ENCODE measurements at regions not wholly inside any gene's neighbourhood (a gene's known extent, or its start where the extent isn't known, plus 50 kb on each side); places are given as distances from the start of the nearest gene placed in this dataset.
"Not testable (repeated sequence)": the region's sequence is repeated elsewhere in the genome, so short reads cannot be mapped to it uniquely, and the experiment has no call there.

- no peak for DNase-seq (ENCODE audit: low read depth)
Measured at GRCh38 chr6:113049190-113049589, 702.1 kb downstream of the RFPL4B start.

GRCh38 chr6:113050010-113050858 lies 703.1 kb downstream of the RFPL4B start:
- no peak for DNase-seq (ENCODE audit: low read depth)

- DNase-seq (ENCODE audit: low read depth): no peak
Measured at GRCh38 chr6:113050979-113051378, 703.8 kb downstream of the RFPL4B start.

DNA sequence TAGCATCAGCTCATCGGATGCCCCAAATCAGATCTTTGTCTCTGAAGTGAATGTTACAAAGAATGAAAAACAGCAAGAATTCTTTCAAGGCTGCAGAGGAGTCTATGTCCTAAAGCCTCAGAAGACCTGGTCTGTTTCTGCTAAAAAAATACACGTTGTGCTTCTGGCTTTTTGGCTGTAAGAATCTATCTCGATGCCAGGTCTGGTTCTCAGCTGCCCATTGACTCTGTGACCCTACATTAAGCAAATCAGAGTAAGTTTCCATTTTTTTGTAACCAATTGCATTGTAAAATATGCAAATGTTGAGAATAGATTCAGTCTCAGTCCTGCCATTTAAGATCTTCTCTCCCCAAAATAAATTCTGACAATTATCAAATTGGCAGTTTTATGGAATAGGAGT lies 705.4 kb downstream of the RFPL4B start:
- no peak for DNase-seq (ENCODE audit: low read depth)

- no peak for DNase-seq (ENCODE audit: low read depth)
Measured at GRCh38 chr6:113055061-113055460, 707.9 kb downstream of the RFPL4B start.

DNA sequence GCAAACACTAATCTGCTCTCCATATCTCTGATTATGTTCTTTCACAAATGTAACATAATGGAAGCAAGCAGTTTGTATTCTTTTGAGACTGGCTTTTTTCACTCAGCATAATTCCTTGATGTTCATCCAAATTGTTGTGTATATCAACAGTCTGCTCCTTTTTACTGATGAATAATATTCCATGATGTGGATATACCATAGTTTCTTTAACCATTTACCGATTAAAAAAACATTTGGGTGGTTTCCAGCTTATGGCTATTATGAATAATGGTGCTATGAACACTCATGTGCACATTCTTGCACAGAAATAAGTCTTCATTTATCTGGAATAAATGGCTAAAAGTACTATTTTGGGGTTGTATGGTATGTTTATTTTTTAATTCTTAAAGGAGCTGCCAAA lies 708.9 kb downstream of the RFPL4B start:
- no peak for DNase-seq (ENCODE audit: low read depth)

GRCh38 chr6:113057567-113058053 lies 710.5 kb downstream of the RFPL4B start:
- DNase-seq (ENCODE audit: low read depth): no peak

- DNase-seq (ENCODE audit: low read depth): no peak
Measured at GRCh38 chr6:113060664-113061063, 713.5 kb downstream of the RFPL4B start.

DNA sequence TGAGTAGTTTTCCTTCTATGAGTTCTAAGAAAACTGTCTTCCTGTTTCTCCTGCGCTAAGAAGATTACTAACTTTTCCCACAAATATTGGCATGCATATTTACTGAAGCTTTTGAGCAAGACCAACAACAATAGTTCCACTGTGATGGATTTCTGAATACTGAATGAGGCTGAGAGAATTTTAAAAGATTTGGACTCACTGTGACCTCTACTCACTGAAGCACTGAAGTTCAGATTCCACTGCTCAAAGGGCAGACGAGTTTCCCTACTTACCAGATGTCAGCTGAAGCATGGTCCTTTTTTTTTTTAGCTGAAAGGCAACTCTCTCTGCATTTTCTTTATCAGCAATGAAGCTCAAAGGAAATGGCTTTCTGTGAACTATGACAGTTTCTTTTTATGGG lies 718.5 kb downstream of the RFPL4B start:
- no peak for DNase-seq (ENCODE audit: low read depth)

DNA sequence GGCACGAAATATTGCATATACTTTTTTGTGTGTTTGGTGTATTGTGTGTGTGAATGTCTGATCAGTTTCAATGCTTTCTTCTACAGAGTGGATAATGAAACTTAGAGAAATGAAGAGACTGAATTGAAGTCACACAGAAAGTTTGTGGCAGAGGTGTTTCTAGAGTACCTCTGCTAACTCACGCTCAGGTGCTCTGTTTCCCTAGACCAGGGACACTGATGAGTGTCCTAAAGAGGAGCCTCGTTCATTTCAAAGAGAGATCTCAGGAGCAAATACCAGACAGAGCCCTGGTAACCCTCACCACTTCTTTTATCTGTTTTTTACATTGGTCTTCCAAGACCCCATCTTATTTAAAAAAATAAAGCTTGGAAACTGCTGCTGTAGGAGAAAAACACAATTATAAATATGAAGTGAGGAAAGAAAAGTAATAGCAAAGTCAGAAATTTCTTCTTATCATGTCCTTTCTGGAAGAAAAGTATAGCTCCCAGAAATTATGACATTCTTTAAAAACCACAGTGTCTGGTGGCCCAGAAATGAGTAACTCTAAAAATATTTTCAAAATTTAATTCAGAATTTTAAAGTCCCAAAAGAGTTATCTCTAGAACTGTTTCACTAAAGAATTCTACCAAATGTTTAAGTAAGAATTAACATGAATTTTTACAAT lies 720.6 kb downstream of the RFPL4B start:
- DNase-seq (ENCODE audit: low read depth): no peak

DNA sequence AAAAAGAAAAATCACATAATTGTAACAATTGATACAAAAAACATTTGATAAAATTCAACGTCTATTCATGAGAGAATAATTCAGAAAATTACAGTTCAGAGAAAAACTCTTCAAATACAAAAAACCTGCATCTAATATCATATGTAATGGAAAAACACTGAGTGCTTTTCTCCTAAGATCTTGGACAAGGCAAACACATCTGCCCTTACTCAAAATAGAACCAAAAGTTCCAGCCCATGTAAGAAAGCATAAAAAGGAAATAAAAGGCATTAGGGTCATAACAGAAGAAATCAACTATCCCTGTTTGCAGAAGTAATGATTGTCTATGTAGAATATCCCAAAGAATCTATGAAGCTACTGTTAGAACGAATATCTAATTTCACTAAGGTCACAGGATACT lies 721.4 kb downstream of the RFPL4B start:
- DNase-seq (ENCODE audit: low read depth): no peak

DNA sequence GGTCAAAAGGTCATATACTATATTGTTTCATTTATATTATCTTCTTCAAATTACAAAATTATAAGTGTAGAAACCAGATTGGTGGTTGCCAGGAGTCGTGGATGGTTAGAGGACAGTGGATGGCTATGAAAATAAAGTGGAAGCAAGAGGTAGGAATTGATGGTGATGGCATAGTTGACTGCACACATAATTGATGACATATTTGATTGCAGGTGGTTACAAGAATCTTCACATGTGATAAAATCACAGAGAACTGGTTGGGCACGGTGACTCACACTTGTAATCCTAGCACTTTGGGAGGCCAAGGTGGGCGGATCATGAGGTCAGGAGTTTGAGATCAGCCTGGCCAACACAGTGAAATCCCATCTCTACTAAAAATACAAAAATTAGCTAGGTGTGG lies 723.6 kb downstream of the RFPL4B start:
- DNase-seq (ENCODE audit: low read depth): not testable (repeated sequence)

- no peak for DNase-seq (ENCODE audit: low read depth)
Measured at GRCh38 chr6:113073611-113074191, 726.6 kb downstream of the RFPL4B start.

- DNase-seq (ENCODE audit: low read depth): no peak
Measured at GRCh38 chr6:113076116-113076515, 729.0 kb downstream of the RFPL4B start.

DNA sequence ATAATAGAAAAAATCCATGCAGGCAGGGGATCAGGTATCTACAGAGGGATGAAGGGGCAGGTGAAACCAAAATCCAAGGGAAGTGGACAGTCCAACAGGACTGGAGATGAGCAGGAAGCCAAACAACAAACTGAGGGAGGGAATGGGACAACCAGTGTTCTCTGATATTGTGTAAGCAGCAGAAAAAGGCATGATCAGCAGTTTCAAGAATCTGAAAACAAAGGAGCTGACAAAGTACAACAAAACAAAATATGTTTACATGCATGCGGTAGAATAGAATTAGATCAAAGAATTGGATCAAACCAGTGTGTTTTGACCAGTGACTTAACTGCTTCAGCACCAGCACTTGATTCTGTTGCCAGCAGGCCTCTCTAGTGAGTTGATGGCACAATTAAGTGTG lies 729.7 kb downstream of the RFPL4B start:
- DNase-seq (ENCODE audit: low read depth): no peak

GRCh38 chr6:113077794-113078193 lies 730.7 kb downstream of the RFPL4B start:
- DNase-seq (ENCODE audit: low read depth): no peak

DNA sequence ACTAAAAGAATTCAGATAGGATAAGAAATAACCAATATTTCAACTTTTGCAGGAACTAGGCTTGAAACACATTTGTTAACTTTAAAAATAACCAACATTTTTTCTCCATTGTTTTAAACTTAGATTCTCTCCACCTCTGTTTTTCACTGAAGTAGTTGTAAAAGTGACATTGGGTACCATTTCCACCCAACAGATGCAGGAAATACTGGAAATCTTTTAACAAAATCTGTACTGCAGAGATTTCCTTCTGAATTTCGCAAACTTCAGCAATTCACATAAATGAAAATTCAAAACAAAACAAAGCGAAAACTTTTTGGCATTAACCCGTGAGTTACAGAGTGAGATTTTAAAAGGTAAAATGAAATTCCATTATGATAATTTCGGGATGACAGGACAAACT lies 731.7 kb downstream of the RFPL4B start:
- no peak for DNase-seq (ENCODE audit: low read depth)

DNA sequence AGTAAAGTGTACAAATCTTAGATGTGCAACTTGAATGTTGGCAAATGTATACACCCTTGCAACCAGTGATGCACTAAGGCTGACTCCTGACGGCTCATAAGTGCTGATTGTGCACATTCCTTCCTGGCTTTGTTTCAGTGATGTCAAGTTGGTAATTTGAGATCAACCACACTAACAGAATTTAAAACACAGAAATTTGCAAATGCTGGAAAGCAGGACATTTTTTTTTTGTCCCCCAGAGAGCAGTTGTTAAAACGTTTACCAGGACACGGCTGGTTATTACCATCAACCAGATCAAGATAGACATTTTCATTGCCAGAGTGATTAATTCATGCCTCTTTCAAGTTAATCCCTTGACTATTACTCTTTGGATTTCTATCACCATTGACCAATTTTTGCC lies 735.6 kb downstream of the RFPL4B start:
- no peak for DNase-seq (ENCODE audit: low read depth)

- DNase-seq (ENCODE audit: low read depth): no peak
Measured at GRCh38 chr6:113083947-113084346, 736.8 kb downstream of the RFPL4B start.

GRCh38 chr6:113089056-113089455 lies 741.9 kb downstream of the RFPL4B start:
- no peak for DNase-seq (ENCODE audit: low read depth)

- DNase-seq (ENCODE audit: low read depth): no peak
Measured at GRCh38 chr6:113092795-113093194, 745.7 kb downstream of the RFPL4B start.

DNA sequence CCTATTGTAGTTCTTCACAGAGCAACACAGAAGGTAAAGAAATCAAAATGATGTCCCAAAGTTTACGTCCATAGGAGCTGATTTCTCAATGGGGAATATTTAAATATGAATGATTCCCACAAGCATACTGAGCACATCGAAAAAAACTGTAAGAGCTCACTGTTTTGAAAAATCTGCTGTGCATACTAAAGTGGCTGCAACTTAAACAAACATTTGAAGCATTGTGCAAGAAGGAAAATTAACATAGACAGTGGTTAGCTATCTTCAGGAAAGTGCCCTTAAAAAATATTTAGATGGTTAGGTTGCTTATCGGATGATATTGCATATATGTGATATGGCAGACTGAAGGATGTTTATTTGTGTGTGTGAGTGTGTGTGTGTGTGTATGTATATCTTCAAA lies 747.6 kb downstream of the RFPL4B start:
- DNase-seq (ENCODE audit: low read depth): no peak

GRCh38 chr6:113095841-113096240 lies 748.7 kb downstream of the RFPL4B start:
- no peak for DNase-seq (ENCODE audit: low read depth)
